Skeletal muscle tissue (tissue), 3 donors: ENCODE measurements at regions not wholly inside any gene's neighbourhood (a gene's known extent, or its start where the extent isn't known, plus 50 kb on each side); places are given as distances from the start of the nearest gene placed in this dataset.

ENCODE experiments used
- H3K27ac ChIP-seq: one replicate; pipeline ENCODE4 v1.7.0; 2013; ENCODE audit warnings: mild to moderate bottlenecking, low read depth, low read length, inconsistent platforms
- H3K27me3 ChIP-seq, 3 donors: one replicate each; pipeline ENCODE4 v1.7.0; 2013; ENCODE audit warnings: low read length in 3 of 3; ENCODE audit not compliant: control insufficient read depth in 3 of 3, insufficient read depth in 3 of 3
- H3K36me3 ChIP-seq, 3 donors: one replicate each; pipeline ENCODE4 v1.7.0; 2013; ENCODE audit warnings: low read length in 3 of 3; ENCODE audit not compliant: control insufficient read depth in 3 of 3, insufficient read depth in 3 of 3
- H3K4me1 ChIP-seq, 3 donors: one replicate each; pipeline ENCODE4 v1.7.0; 2013; ENCODE audit warnings: low read length in 3 of 3, mild to moderate bottlenecking in 3 of 3; ENCODE audit not compliant: control insufficient read depth in 3 of 3, insufficient read depth in 3 of 3
- H3K4me3 ChIP-seq, 3 donors: one replicate each; pipeline ENCODE4 v1.7.0; 2013; ENCODE audit warnings: low read length in 3 of 3
- H3K9ac ChIP-seq, 3 donors: one replicate each; pipeline ENCODE4 v1.7.0; 2013; ENCODE audit warnings: low read length in 3 of 3, mild to moderate bottlenecking in 3 of 3, moderate library complexity in 2 of 3, low read depth in 1 of 3
- H3K9me3 ChIP-seq, 3 donors: one replicate each; pipeline ENCODE4 v1.7.0; 2013; ENCODE audit warnings: low read length in 3 of 3; ENCODE audit not compliant: control insufficient read depth in 3 of 3
- donor health status: Osteomylitis.

- Histone ChIP-seq H3K36me3 (no peaks in the 10 kb centered on the region), H3K27me3 (no peaks in the 10 kb centered on the region), H3K9ac (no peak overlapping the region), H3K4me1 (no peaks in the 10 kb centered on the region), H3K27ac (no peak overlapping the region), H3K4me3 (no peak overlapping the region), H3K9me3 (no peaks in the 10 kb centered on the region)
These were observed 424.1 kb upstream of the DACH1 start for GRCh38 chr13:72290962-72291681.

- no peaks in the 10 kb centered on the region for H3K27me3 ChIP-seq
- H3K9me3 ChIP-seq: no peaks in the 10 kb centered on the region
- no peak overlapping the region for H3K4me3 ChIP-seq
- no peak overlapping the region for H3K27ac ChIP-seq
- H3K9ac ChIP-seq: no peak overlapping the region
- H3K4me1 ChIP-seq: no peaks in the 10 kb centered on the region
- H3K36me3 ChIP-seq: no peaks in the 10 kb centered on the region
These were observed 419.4 kb upstream of the DACH1 start for GRCh38 chr13:72286421-72286820.

DNA sequence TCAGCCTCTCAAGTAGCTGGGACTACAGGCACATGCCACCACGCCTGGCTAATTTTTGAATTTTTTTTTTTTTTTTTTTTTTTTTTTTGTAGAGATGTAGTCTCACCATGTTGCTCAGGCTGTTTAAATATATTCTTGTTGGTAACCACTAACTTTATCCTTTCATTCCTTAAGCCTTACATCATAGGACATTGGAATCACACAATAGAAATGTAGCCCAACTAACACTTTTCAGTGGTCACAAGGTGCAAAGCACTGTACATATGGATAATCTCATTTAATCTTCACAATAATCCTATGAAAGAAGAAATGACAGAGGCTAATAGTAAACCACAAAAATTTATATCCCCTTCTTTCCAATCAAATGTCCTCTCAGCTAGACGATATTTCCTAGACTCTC, 417.8 kb upstream of the DACH1 start:
- Histone ChIP-seq H3K9me3 (no peaks in the 10 kb centered on the region), H3K27ac (no peak overlapping the region), H3K4me1 (no peaks in the 10 kb centered on the region), H3K9ac (no peak overlapping the region), H3K27me3 (no peaks in the 10 kb centered on the region), H3K36me3 (no peaks in the 10 kb centered on the region), H3K4me3 (no peak overlapping the region)

DNA sequence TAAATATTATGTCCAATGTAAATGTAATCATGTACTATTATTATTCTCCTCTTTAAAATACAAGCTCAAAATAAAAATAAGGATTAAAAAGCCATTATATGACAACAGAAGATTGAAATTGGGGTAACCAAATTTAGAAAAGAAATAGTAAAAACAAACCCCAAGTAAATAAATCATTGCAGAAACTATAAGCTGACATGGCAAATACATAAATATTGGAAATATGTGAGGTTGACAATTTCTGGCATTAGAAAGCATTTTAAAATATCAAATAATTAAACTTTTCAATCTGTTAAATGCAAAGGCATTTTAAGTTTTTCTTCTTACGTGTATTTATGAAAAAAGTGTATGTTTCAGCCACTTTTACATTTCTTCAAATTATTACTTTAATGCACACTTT, 394.7 kb upstream of the DACH1 start:
- H3K27ac ChIP-seq: no peak overlapping the region
- no peaks in the 10 kb centered on the region for H3K9me3 ChIP-seq
- no peak overlapping the region for H3K4me3 ChIP-seq
- H3K9ac ChIP-seq: no peak overlapping the region
- H3K36me3 ChIP-seq: no peaks in the 10 kb centered on the region
- H3K4me1 ChIP-seq: no peaks in the 10 kb centered on the region
- no peaks in the 10 kb centered on the region for H3K27me3 ChIP-seq

DNA sequence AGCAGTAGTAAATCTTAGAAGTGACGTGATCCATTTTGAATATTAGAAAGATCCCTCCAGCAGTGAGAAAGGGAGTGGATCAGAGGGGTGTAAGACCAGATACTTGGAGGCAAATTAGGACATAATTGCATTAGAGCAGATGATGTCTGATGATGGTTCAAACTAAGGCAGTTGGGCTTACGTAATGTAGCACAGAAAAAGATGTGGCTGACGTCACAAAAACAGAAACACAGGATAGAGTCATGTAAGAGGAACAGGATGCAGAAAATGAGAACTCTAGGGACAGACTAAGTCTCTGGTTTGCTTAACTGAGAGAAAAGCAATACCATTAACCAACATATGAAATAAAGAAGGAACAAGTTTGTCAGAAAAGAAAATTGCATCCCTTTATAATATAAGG, 392.5 kb upstream of the DACH1 start:
- no peaks in the 10 kb centered on the region for H3K36me3 ChIP-seq
- H3K4me3 ChIP-seq: no peak overlapping the region
- no peak overlapping the region for H3K9ac ChIP-seq
- H3K27ac ChIP-seq: no peak overlapping the region
- no peaks in the 10 kb centered on the region for H3K27me3 ChIP-seq
- H3K4me1 ChIP-seq: no peaks in the 10 kb centered on the region
- no peaks in the 10 kb centered on the region for H3K9me3 ChIP-seq

GRCh38 chr13:72258340-72258981, 391.5 kb upstream of the DACH1 start:
- H3K4me3 ChIP-seq: no peak overlapping the region
- no peaks in the 10 kb centered on the region for H3K27me3 ChIP-seq
- H3K9me3 ChIP-seq: no peaks in the 10 kb centered on the region
- H3K4me1 ChIP-seq: no peaks in the 10 kb centered on the region
- no peak overlapping the region for H3K9ac ChIP-seq
- H3K27ac ChIP-seq: no peak overlapping the region
- H3K36me3 ChIP-seq: no peaks in the 10 kb centered on the region

- H3K4me3 ChIP-seq: no peak overlapping the region
- no peak overlapping the region for H3K27ac ChIP-seq
- H3K36me3 ChIP-seq: no peaks in the 10 kb centered on the region
- H3K4me1 ChIP-seq: no peaks in the 10 kb centered on the region
- no peaks in the 10 kb centered on the region for H3K27me3 ChIP-seq
- no peaks in the 10 kb centered on the region for H3K9me3 ChIP-seq
- no peak overlapping the region for H3K9ac ChIP-seq
These were observed 388.9 kb upstream of the DACH1 start for GRCh38 chr13:72255908-72256307.

DNA sequence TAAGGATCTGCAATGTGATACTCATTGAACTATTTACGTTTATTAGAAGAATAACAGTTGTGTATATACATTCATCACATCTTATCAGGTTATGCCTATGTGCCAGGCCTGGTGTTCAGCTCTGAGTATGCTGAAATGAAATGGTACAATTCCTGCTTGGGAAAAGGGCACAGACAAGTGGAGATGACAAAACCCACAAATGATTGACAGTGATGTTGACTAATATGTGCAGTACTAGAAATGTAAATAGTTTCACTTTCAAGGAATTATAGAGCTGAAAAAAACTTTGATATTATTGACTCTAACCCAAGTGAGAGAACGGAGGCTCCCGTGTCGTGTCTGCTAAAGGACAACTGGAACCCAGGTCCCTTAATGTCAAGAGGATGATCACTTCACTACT, 386.8 kb upstream of the DACH1 start:
- Histone ChIP-seq H3K27me3 (no peaks in the 10 kb centered on the region), H3K9ac (no peak overlapping the region), H3K4me3 (no peak overlapping the region), H3K36me3 (no peaks in the 10 kb centered on the region), H3K4me1 (no peaks in the 10 kb centered on the region), H3K27ac (no peak overlapping the region), H3K9me3 (no peaks in the 10 kb centered on the region)

- no peaks in the 10 kb centered on the region for H3K27me3 ChIP-seq
- H3K9me3 ChIP-seq: no peaks in the 10 kb centered on the region
These were observed 379.4 kb upstream of the DACH1 start for GRCh38 chr13:72246396-72246795.

GRCh38 chr13:72244788-72245187, 377.8 kb upstream of the DACH1 start:
- no peaks in the 10 kb centered on the region for H3K4me1 ChIP-seq
- no peak overlapping the region for H3K27ac ChIP-seq
- H3K36me3 ChIP-seq: no peaks in the 10 kb centered on the region
- no peak overlapping the region for H3K9ac ChIP-seq
- no peaks in the 10 kb centered on the region for H3K27me3 ChIP-seq
- no peak overlapping the region for H3K4me3 ChIP-seq
- H3K9me3 ChIP-seq: no peaks in the 10 kb centered on the region

More at GRCh38 chr13:72246396-72246795, 379.4 kb upstream of the DACH1 start:
- H3K9ac ChIP-seq: no peak overlapping the region
- no peak overlapping the region for H3K4me3 ChIP-seq
- H3K36me3 ChIP-seq: no peaks in the 10 kb centered on the region
- H3K4me1 ChIP-seq: no peaks in the 10 kb centered on the region
- H3K27ac ChIP-seq: no peak overlapping the region
